ES-I3 (cell line): ENCODE measurements at regions not wholly inside any gene's neighbourhood (a gene's known extent, or its start where the extent isn't known, plus 50 kb on each side); places are given as distances from the start of the nearest gene placed in this dataset.

Experiments used
- H3K36me3 ChIP-seq: 2 replicates; pipeline ENCODE4 v1.6.1; 2013; ENCODE audit warnings: mild to moderate bottlenecking, low read length, control low read depth, moderate library complexity; ENCODE audit not compliant: insufficient read depth
- H3K4me1 ChIP-seq: 2 replicates; pipeline ENCODE4 v1.6.1; 2013; ENCODE audit warnings: mild to moderate bottlenecking, control low read depth, low read length; ENCODE audit not compliant: insufficient read depth
- H3K9ac ChIP-seq: 2 replicates; pipeline ENCODE4 v1.6.1; 2013; ENCODE audit warnings: low read depth, mild to moderate bottlenecking, low read length, moderate library complexity
- H3K9me3 ChIP-seq: 2 replicates; pipeline ENCODE4 v1.6.1; 2013; ENCODE audit warnings: mild to moderate bottlenecking, low read length, moderate library complexity; ENCODE audit not compliant: control insufficient read depth, insufficient read depth

- Histone ChIP-seq H3K9ac (no peak overlapping the region), H3K36me3 (no peaks in the 10 kb centered on the region), H3K4me1 (0 out of 2 replicates have a peak, but pooled peaks cover under 1% of the 10 kb centered on the region), H3K9me3 (no peaks in the 10 kb centered on the region)
These were observed 63.5 kb upstream of the PJA1 start for GRCh38 chrX:69228732-69229131.

GRCh38 chrX:69226459-69227158 is 61.4 kb upstream of the PJA1 start:
- Histone ChIP-seq H3K9ac (no peak overlapping the region), H3K36me3 (no peaks in the 10 kb centered on the region), H3K4me1 (peaks cover 13% of the 10 kb centered on the region), H3K9me3 (no peaks in the 10 kb centered on the region)

- Histone ChIP-seq H3K4me1 (peaks cover 13% of the 10 kb centered on the region), H3K9me3 (no peaks in the 10 kb centered on the region), H3K9ac (0 out of 2 replicates have a peak overlapping the region, but pooled peaks have one; percentile 12), H3K36me3 (no peaks in the 10 kb centered on the region)
These were observed 57.1 kb upstream of the PJA1 start for GRCh38 chrX:69222103-69223090.

GRCh38 chrX:69221239-69222102 is 56.2 kb upstream of the PJA1 start:
- Histone ChIP-seq H3K9ac (peak overlapping the region; percentile 12; the same call in 1 of the 2 replicates), H3K4me1 (peaks cover 13% of the 10 kb centered on the region), H3K9me3 (no peaks in the 10 kb centered on the region), H3K36me3 (no peaks in the 10 kb centered on the region)

- Histone ChIP-seq H3K9me3 (no peaks in the 10 kb centered on the region), H3K36me3 (no peaks in the 10 kb centered on the region), H3K4me1 (peaks cover 11% of the 10 kb centered on the region), H3K9ac (no peak overlapping the region)
These were observed 53.2 kb upstream of the PJA1 start for GRCh38 chrX:69218407-69218997.

- Histone ChIP-seq H3K9me3 (no peaks in the 10 kb centered on the region), H3K9ac (no peak overlapping the region), H3K4me1 (0 out of 2 replicates have a peak, but pooled peaks cover 2% of the 10 kb centered on the region), H3K36me3 (no peaks in the 10 kb centered on the region)
These were observed 51.7 kb upstream of the PJA1 start for GRCh38 chrX:69216911-69217310.

- H3K36me3 ChIP-seq, result no peaks in the 10 kb centered on the region
- H3K9ac ChIP-seq, result no peak overlapping the region
- H3K4me1 ChIP-seq, result no peaks in the 10 kb centered on the region
- no peaks in the 10 kb centered on the region for H3K9me3 ChIP-seq
These were observed 51.2 kb upstream of the PJA1 start for GRCh38 chrX:69216446-69216845.

GRCh38 chrX:69215161-69215875 is 50.1 kb upstream of the PJA1 start:
- no peak overlapping the region for H3K9ac ChIP-seq
- no peaks in the 10 kb centered on the region for H3K36me3 ChIP-seq
- H3K4me1 ChIP-seq, result no peaks in the 10 kb centered on the region
- H3K9me3 ChIP-seq, result no peaks in the 10 kb centered on the region
